Smooth muscle cell (in vitro differentiated cells): ENCODE measurements at regions not wholly inside any gene's neighbourhood (a gene's known extent, or its start where the extent isn't known, plus 50 kb on each side); places are given as distances from the start of the nearest gene placed in this dataset.

Source experiments
- DNase-seq: peaks from one replicate; lab custom pipeline; 2025; ENCODE audit not compliant: unreplicated experiment; lab: John Stamatoyannopoulos, UW
- H2AFZ ChIP-seq: fragments of 200-600 bp; sonication (generic); 2 replicates; pipeline ENCODE4 v1.6.0; 2016; ENCODE audit warnings: antibody characterized with exemption, low read depth, mild to moderate bottlenecking
- H3F3A ChIP-seq: fragments of 200-600 bp; sonication (generic); 2 replicates; pipeline ENCODE4 v1.6.0; 2017; ENCODE audit warnings: antibody characterized with exemption, low read depth
- H3K27ac ChIP-seq: fragments of 200-600 bp; sonication (generic); 2 replicates; pipeline ENCODE4 v1.5.1; 2016; ENCODE audit warnings: low read depth, mild to moderate bottlenecking
- H3K27me3 ChIP-seq: fragments of 200-600 bp; sonication (generic); 2 replicates; pipeline ENCODE4 v1.6.1; 2016; ENCODE audit warnings: low read depth, mild to moderate bottlenecking
- H3K36me3 ChIP-seq: fragments of 200-600 bp; sonication (generic); 2 replicates; pipeline ENCODE4 v1.5.1; 2016; ENCODE audit warnings: low read depth
- H3K4me1 ChIP-seq: fragments of 200-600 bp; sonication (generic); 2 replicates; pipeline ENCODE4 v1.5.1; 2016; ENCODE audit warnings: low read depth
- H3K4me2 ChIP-seq: fragments of 200-600 bp; sonication (generic); 2 replicates; pipeline ENCODE4 v1.6.0; 2016; ENCODE audit warnings: mild to moderate bottlenecking
- H3K4me3 ChIP-seq: fragments of 200-600 bp; sonication (generic); 2 replicates; pipeline ENCODE4 v1.5.1; 2016; ENCODE audit warnings: mild to moderate bottlenecking
- H3K79me2 ChIP-seq: fragments of 200-600 bp; sonication (generic); 2 replicates; pipeline ENCODE4 v1.6.0; 2016; ENCODE audit warnings: low read depth, mild to moderate bottlenecking
- H3K9ac ChIP-seq: fragments of 200-600 bp; sonication (generic); 2 replicates; pipeline ENCODE4 v1.6.0; 2016; ENCODE audit warnings: low read depth
- H3K9me3 ChIP-seq: fragments of 200-600 bp; sonication (generic); replicated peaks from 2 replicates; pipeline ENCODE4 v1.5.1; 2016; ENCODE audit warnings: low read depth
- H4K20me1 ChIP-seq: fragments of 200-600 bp; sonication (generic); 2 replicates; pipeline ENCODE4 v1.6.0; 2016; ENCODE audit warnings: low read depth
- CTCF ChIP-seq: fragments of 200-600 bp; sonication (generic); IDR thresholded peaks from 2 replicates; pipeline ENCODE4 v1.5.1; 2017; ENCODE audit warnings: borderline replicate concordance, mild to moderate bottlenecking, antibody characterized with exemption; ENCODE audit not compliant: insufficient read depth, poor library complexity, severe bottlenecking
- WGBS: methylation state at CpG from one replicate; pipeline ENCODE4 v1.1.7; 2016; ENCODE audit warnings: low lambda C conversion rate; 5-methylcytosine and 5-hydroxymethylcytosine counted together

- Histone ChIP-seq H4K20me1 (no peaks in the 10 kb centered on the region), H3K36me3 (no peaks in the 10 kb centered on the region), H2AFZ (no peak overlapping the region), H3F3A (no peaks in the 10 kb centered on the region), H3K79me2 (no peaks in the 10 kb centered on the region), H3K9ac (no peak overlapping the region), H3K4me2 (peak overlapping the region; percentile 13), H3K27ac (no peak overlapping the region), H3K9me3 (peaks cover 4% of the 10 kb centered on the region), H3K27me3 (no peaks in the 10 kb centered on the region), H3K4me1 (peaks cover 16% of the 10 kb centered on the region), H3K4me3 (no peak overlapping the region)
- no peak for DNase-seq
- no peak for TF ChIP-seq CTCF
- 93% methylated on average over 1 of the region's 1 CpG for WGBS
Observed at GRCh38 chr12:16766736-16767135, 160.8 kb upstream of the LMO3 start.

- no peak for TF ChIP-seq CTCF
- Histone ChIP-seq H3K9me3 (no peaks in the 10 kb centered on the region), H3K4me2 (peak overlapping the region; percentile 22), H3F3A (no peaks in the 10 kb centered on the region), H3K27me3 (no peaks in the 10 kb centered on the region), H4K20me1 (no peaks in the 10 kb centered on the region), H3K4me1 (peaks cover 16% of the 10 kb centered on the region), H3K4me3 (no peak overlapping the region), H3K27ac (no peak overlapping the region), H2AFZ (no peak overlapping the region), H3K9ac (no peak overlapping the region), H3K36me3 (no peaks in the 10 kb centered on the region), H3K79me2 (no peaks in the 10 kb centered on the region)
- no peak for DNase-seq
Observed at GRCh38 chr12:16763901-16764300, 157.9 kb upstream of the LMO3 start.

GRCh38 chr12:16756833-16757555 lies 151.0 kb upstream of the LMO3 start:
- WGBS, result 62% methylated on average over 8 of the region's 8 CpGs
- DNase-seq, result no peak
- TF ChIP-seq CTCF, result no peak

GRCh38 chr12:16730772-16731171 lies 124.8 kb upstream of the LMO3 start:
- no peak for DNase-seq
- TF ChIP-seq CTCF, result no peak
- Histone ChIP-seq H3K4me2 (no peak overlapping the region), H3K79me2 (no peaks in the 10 kb centered on the region), H3K36me3 (no peaks in the 10 kb centered on the region), H3K4me3 (no peak overlapping the region), H4K20me1 (no peaks in the 10 kb centered on the region), H3K27me3 (no peaks in the 10 kb centered on the region), H2AFZ (no peak overlapping the region), H3K27ac (no peak overlapping the region), H3K9ac (no peak overlapping the region), H3F3A (no peaks in the 10 kb centered on the region), H3K9me3 (no peaks in the 10 kb centered on the region), H3K4me1 (no peaks in the 10 kb centered on the region)
- WGBS, result 91% methylated on average over 4 of the region's 4 CpGs

More at GRCh38 chr12:16756833-16757555, 151.0 kb upstream of the LMO3 start:
- no peaks in the 10 kb centered on the region for H3K79me2 ChIP-seq
- no peaks in the 10 kb centered on the region for H3F3A ChIP-seq
- no peaks in the 10 kb centered on the region for H4K20me1 ChIP-seq
- no peaks in the 10 kb centered on the region for H3K36me3 ChIP-seq
- no peaks in the 10 kb centered on the region for H3K9me3 ChIP-seq
- no peaks in the 10 kb centered on the region for H3K27me3 ChIP-seq
- H2AFZ ChIP-seq, result no peak overlapping the region
- no peak overlapping the region for H3K27ac ChIP-seq
- no peak overlapping the region for H3K4me3 ChIP-seq
- no peak overlapping the region for H3K4me2 ChIP-seq
- H3K4me1 ChIP-seq, result peaks cover 6% of the 10 kb centered on the region
- H3K9ac ChIP-seq, result no peak overlapping the region
